GM18507 (cell line): ENCODE measurements at regions not wholly inside any gene's neighbourhood (a gene's known extent, or its start where the extent isn't known, plus 50 kb on each side); places are given as distances from the start of the nearest gene placed in this dataset.
"Not testable (repeated sequence)": the region's sequence is repeated elsewhere in the genome, so short reads cannot be mapped to it uniquely, and the experiment has no call there.

Source experiments
- DNase-seq: peaks from one replicate; pipeline ENCODE4 v3.0.0; 2011; ENCODE audit warnings: low read depth; ENCODE audit not compliant: insufficient read length; ENCODE audit errors: extremely low spot score
- FAIRE-seq: peaks from 2 replicates; lab custom pipeline; 2011; peaks lifted over from hg19 to GRCh38; lab: Jason Lieb, UNC

- DNase-seq (no peak), FAIRE-seq (no peak)
Observed at GRCh38 chr20:36082315-36082915, 72.1 kb upstream of the EPB41L1 start.

GRCh38 chr20:36083200-36083599 lies 71.3 kb upstream of the EPB41L1 start:
- DNase-seq, FAIRE-seq: not testable (repeated sequence)

DNA sequence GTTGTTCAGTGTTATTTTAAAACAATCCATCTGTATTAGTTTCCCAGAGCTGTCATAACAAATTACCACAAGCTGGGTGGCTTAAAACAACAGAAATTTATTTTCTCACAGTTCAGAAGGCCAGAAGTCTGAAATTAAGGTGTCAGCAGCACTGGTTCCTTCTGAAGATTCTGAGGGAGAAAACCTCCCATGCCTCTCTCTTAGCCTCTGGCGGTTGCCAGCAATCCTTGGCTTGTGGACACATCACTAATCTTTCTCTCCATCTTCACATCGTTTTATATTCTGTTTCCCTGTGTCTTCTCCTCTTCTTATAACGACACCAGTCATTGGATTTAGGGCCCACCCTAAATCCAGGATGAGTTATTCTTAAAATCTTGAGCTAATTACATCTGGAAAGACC lies 70.2 kb upstream of the EPB41L1 start:
- FAIRE-seq (no peak), DNase-seq (no peak)

DNA sequence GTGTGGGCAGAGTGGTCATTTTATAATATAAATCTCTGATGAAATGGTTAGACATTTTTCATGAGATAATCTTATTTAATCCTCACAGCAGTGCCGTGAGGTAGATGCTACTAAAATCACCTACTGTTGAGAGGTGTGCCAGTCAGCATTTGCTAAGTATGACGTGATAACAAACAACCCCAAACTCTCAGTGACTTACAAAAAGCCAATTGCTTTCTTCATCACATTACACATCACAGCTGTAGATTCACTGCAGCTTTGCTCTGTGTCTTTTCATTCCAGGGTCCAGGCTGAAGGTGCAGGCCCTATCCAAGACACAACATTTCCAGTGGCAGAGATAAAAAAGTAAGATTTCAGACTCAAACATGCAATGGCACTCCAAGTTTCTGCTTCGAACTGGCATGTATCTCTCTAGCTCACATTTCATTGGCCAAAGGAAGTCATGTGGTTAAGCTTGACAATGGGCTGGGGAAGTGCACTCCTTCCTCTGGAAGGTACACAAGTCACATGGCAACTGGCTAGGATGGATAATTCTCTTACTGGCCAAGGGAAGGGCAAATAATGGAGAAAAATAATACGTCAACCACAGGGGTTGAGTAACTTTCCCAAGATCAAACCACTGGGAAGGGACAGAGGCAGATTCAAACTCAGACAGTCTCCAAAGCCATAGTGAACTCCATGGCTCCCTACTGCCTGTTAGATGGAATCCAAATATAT lies 69.5 kb upstream of the EPB41L1 start:
- DNase-seq, result no peak
- FAIRE-seq, result no peak

GRCh38 chr20:36085686-36086267 lies 68.8 kb upstream of the EPB41L1 start:
- FAIRE-seq (no peak), DNase-seq (no peak)

GRCh38 chr20:36086767-36087166 lies 67.8 kb upstream of the EPB41L1 start:
- FAIRE-seq (no peak), DNase-seq (no peak)

GRCh38 chr20:36090223-36090622 lies 64.3 kb upstream of the EPB41L1 start:
- FAIRE-seq (no peak), DNase-seq (no peak)

DNA sequence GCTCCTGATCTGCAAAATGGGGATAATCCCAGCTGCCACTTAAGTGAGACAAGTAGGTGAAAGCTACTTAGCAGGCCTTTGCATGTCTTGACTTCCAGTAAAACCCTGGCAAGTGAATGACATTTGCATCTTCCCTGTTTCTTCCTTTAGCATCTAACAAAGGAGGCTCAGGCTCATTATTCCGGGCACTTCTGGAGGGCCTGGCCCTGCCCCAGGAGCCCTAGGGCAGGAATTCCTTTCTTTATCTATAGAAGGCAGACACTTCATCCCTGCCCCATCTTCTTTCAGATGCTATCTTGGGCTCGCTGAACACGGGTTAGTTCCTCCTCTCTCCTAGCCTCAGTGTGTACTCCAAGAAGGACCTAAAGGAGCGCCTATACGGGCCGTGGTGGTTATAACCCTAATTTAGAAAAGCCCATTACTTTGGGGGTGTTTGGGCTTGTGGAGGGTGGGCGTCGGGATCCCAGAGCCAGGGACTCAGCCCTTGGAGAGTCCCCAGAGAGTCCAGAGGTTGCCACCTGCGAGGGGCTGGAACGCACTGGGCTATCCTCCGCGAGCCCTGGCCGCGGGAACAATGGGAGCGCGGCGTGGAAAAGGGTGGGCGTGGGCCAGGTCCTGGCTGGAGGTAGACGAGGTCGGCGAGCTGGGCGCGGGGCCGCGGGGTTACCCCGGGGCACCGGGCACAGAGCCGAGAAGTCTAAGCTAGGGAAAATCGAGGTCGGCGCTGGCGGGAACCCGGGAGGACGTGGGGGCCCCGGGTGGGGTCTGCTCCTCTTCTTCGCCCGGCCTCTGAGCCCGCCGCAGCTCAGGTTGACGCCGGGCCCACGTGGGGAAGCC lies 62.8 kb upstream of the EPB41L1 start:
- DNase-seq (no peak), FAIRE-seq (no peak)

DNA sequence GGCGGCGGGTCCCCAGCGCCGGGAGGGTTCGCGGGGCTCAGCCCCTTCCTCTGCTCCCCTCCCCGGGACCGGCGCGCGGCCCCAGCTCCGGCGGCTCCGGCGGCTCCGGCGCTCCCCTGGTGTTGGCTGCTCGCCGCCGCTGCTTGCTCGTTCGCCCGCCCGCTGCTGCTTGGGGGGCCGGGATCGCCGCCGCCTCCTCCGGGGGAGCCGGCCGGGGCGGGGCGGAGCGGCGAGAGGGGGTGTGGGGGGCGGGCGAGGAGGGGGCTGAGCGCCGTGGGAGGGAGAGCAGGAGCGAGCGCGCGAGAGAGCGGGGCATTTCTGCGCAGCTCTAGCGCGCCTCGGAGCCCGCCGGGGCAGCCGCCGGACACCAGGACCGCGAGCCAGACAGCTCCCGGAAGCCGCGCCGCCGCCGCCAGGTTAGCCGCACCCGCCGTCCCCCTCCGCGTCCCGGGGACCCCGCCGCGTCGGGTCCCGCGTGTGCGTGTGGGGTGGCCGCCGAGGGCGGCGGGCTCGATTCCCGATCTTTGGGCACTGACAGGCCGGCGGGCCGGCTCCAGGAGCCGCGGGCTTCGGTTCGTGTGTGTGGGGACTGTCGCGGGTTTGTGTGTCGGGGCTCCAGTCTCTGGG lies 62.0 kb upstream of the EPB41L1 start:
- FAIRE-seq (no peak), DNase-seq (no peak)

GRCh38 chr20:36093025-36093803 lies 61.3 kb upstream of the EPB41L1 start:
- DNase-seq (no peak), FAIRE-seq (no peak)

- DNase-seq (no peak), FAIRE-seq (no peak)
Observed at GRCh38 chr20:36093804-36094145, 60.8 kb upstream of the EPB41L1 start.

DNA sequence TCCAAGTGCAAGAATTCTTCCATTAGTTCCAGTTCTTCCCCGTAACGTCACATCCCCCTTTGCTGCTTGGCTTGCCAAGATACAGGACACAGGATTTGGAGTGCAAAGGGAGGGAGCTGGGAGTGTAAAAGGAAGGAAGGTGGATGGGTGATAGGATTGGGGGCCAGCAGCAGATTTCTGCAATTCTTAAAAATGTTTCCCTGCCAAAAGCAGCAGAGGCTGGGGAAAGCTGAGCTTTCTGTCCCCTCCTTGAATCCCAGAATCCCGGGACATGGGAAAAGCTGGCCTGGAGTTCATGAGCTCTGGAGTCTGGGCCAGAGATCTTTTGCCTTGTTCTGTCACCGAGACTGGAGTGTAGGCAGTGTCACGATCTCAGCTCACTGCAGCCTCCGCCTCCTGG lies 60.0 kb upstream of the EPB41L1 start:
- FAIRE-seq (no peak), DNase-seq (no peak)

DNA sequence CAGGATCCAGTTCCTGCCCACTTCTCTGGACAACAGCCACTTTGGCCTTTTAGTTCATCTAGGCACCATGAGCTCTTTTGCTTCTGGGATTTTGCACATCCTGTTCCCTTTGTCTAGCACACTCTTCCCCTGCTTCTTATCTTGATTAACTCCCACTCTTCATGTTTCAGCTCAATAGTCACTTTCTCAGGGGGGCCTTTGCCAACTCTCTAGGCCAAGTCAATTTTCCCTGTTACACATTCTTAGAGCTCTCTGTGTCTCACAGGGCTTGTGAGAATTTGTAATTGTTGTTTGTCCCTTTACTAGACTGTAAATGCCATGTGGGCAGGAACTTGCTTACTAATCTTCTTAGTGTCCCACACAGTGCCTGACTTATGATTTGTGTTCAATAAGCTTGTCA lies 58.1 kb upstream of the EPB41L1 start:
- no peak for FAIRE-seq
- no peak for DNase-seq

DNA sequence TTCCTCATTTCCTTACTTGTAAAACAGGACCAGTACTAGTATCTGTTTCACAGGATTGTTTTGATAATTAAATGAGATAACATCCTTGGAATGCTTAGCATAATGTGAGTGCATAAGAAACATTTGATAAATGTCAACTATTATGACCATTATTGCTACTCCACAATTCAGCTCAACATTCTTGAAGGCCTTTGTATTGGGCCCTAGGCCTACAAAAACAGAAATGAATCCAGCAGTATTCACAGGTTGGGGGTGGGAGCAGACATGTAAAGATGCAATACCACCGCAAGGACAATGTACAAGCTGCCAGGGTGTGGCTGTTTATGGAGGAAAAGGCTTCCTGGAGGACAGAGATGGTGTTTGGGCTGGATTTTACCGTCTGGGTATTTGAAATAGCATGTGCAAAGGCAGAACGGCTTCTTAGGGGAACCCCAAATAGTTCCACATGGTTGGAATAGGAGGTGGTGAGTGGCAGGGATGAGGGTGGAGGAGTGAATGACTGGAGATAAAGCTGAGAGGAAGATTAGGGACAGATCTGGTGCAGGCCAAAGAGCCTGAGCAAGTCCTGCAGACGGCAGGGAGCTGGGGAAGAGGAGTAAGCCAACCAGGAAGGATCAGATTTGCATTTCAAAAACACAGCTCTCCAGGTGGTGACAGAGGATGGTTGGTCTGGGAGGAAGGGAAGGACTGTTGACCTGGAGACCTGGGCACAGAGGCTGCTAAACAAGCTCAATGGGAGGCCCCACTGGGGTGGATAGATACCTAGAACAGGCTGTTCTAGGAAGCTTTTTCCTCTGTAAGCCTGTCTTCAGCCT lies 57.0 kb upstream of the EPB41L1 start:
- FAIRE-seq (no peak), DNase-seq (no peak)

- FAIRE-seq (peak; percentile 87), DNase-seq (no peak)
Observed at GRCh38 chr20:36098364-36098763, 56.2 kb upstream of the EPB41L1 start.

- DNase-seq (no peak), FAIRE-seq (no peak)
Observed at GRCh38 chr20:36099106-36099505, 55.4 kb upstream of the EPB41L1 start.

- DNase-seq (no peak), FAIRE-seq (no peak)
Observed at GRCh38 chr20:36101192-36101591, 53.3 kb upstream of the EPB41L1 start.

DNA sequence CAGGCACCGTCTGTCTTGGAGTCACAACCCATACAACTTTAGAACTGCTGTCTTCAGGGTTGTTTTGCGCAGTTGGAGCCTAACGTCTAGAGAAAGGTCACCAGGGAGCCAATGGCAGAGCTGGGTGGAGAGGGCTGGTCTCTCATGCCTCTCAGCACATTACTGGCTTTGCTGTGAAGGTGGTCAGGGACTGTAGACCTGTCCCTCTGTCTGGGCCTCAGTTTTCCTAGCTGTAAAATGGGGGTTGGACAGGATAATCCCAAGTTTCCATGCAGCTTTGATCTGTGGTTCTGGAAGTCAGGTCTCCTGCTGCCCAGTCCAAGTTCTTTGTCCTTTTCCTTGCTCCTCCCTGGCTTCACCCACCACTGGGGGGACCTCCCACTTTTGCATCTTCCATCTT lies 52.2 kb upstream of the EPB41L1 start:
- DNase-seq (no peak), FAIRE-seq (no peak)
